ENCODE measurements at regions not wholly inside any gene's neighbourhood (a gene's known extent, or its start where the extent isn't known, plus 50 kb on each side); places are given as distances from the start of the nearest gene placed in this dataset.
"Not testable (repeated sequence)": the region's sequence is repeated elsewhere in the genome, so short reads cannot be mapped to it uniquely, and the experiment has no call there.

GRCh38 chr12:131266591-131267467, 313.1 kb downstream of the ADGRD1 start:
- Histone ChIP-seq H3K27me3 (no peaks in the 10 kb centered on the region), H3K9me3 (no peaks in the 10 kb centered on the region), H3K4me1 (no peaks in the 10 kb centered on the region), H3K27ac (no peak overlapping the region), H3K36me3 (no peaks in the 10 kb centered on the region), H3K4me3 (no peak overlapping the region)
- intact Hi-C loops (cut with DNase I; ENCODE audit: low total_unique reads): no loop called here
- no peak for DNase-seq
- TF ChIP-seq POLR2A (IDR thresholded peaks at IDR 0.05) (no peak), CTCF (IDR thresholded peaks at IDR 0.05) (no peak)

DNA sequence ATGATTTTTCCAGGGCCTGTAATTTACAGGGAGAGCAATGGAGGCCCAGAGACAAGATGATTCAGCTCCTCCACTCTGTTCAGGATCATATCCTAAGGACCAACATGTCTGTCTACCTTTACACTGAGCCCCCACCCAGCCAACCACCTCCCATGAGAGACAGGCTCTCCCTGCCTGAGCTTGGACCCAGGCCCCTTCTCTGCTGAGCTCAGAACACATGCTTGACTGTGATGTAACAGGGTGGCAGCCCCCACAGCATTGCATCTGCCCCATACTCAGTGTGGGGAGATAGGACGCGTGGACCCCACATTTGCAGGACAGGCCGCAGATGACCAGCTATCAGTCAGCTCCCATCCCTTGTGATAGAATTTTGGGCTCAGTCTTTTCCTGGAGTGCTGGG, 313.9 kb downstream of the ADGRD1 start:
- no peak for TF ChIP-seq POLR2A (IDR thresholded peaks at IDR 0.05)
- intact Hi-C loops (cut with DNase I; ENCODE audit: low total_unique reads): no loop called here
- no peak overlapping the region for H3K4me3 ChIP-seq
- H3K4me1 ChIP-seq: no peaks in the 10 kb centered on the region
- H3K27ac ChIP-seq: peak overlapping the region in 1 of 2 donors; percentile 12
- H3K27me3 ChIP-seq: no peaks in the 10 kb centered on the region
- no peak for DNase-seq
- H3K36me3 ChIP-seq: no peaks in the 10 kb centered on the region
- H3K9me3 ChIP-seq: no peaks in the 10 kb centered on the region

- H3K36me3 ChIP-seq; H3K9me3 ChIP-seq; H3K27me3 ChIP-seq; H3K4me3 ChIP-seq; intact Hi-C loops (cut with DNase I; ENCODE audit: low total_unique reads); H3K4me1 ChIP-seq: not testable (repeated sequence)
- H3K27ac ChIP-seq: peak overlapping the region in 1 of 2 donors; percentile 12
- peak; percentile 63 to 67 for DNase-seq
Observed at GRCh38 chr12:131268123-131268522, 314.4 kb downstream of the ADGRD1 start.

DNA sequence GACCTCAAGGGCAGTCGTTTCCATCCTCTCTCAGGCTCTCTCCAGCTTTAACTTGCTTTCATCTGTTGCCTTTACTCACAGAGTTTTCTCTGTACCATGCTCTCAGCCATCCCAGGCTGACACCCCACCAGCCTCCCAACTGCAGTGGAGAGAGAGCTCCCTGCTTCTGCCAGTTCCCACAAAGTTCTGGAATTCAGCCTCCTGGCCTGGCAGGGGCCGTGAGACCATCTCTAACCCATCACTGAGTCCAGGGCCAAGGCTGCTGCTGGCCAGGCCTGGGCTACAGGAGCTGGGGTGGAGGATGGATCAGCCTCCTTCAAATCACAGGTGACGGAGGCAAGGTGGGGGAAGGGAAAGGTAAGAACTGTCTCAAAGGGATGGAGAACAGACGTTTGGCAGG, 314.9 kb downstream of the ADGRD1 start:
- H3K27me3 ChIP-seq; H3K27ac ChIP-seq; H3K36me3 ChIP-seq; intact Hi-C loops (cut with DNase I; ENCODE audit: low total_unique reads); H3K4me3 ChIP-seq; H3K4me1 ChIP-seq; H3K9me3 ChIP-seq; DNase-seq: not testable (repeated sequence)

DNA sequence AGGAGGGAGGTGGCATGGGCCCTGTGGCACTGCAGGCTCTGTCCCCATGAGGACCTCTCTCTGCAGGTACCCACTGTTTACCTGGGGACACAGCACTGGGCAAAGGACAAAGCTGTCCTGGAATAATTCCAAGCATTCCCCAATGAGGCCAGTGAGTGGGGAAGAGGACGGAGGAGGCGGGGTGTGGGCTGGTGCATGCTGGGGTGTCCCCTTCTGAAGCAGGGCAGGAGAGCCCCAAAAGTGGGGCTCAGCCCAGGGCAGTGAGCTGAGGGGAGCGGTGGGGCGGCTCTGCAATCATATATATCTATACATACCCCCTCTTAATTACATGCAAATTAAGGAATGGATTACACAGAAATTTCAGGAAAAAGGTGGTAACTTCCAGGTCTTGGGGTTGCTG, 315.8 kb downstream of the ADGRD1 start:
- no peaks in the 10 kb centered on the region for H3K36me3 ChIP-seq
- H3K4me3 ChIP-seq: no peak overlapping the region
- no peaks in the 10 kb centered on the region for H3K27me3 ChIP-seq
- TF ChIP-seq POLR2A (IDR thresholded peaks at IDR 0.05): no peak
- no peak for TF ChIP-seq CTCF (IDR thresholded peaks at IDR 0.05)
- intact Hi-C loops (cut with DNase I; ENCODE audit: low total_unique reads): no loop called here
- no peak for DNase-seq
- H3K4me1 ChIP-seq: no peaks in the 10 kb centered on the region
- H3K9me3 ChIP-seq: no peaks in the 10 kb centered on the region
- H3K27ac ChIP-seq: no peak overlapping the region

GRCh38 chr12:131269977-131270376, 316.3 kb downstream of the ADGRD1 start:
- H3K4me3 ChIP-seq; DNase-seq; H3K9me3 ChIP-seq; H3K27ac ChIP-seq; H3K27me3 ChIP-seq; H3K4me1 ChIP-seq; intact Hi-C loops (cut with DNase I; ENCODE audit: low total_unique reads); H3K36me3 ChIP-seq: not testable (repeated sequence)

GRCh38 chr12:131271724-131272123, 318.0 kb downstream of the ADGRD1 start:
- Histone ChIP-seq H3K36me3 (no peaks in the 10 kb centered on the region), H3K27me3 (no peaks in the 10 kb centered on the region), H3K27ac (no peak overlapping the region), H3K4me1 (no peaks in the 10 kb centered on the region), H3K9me3 (no peaks in the 10 kb centered on the region), H3K4me3 (no peak overlapping the region)
- intact Hi-C loops (cut with DNase I; ENCODE audit: low total_unique reads): no loop called here
- no peak for DNase-seq
- no peak for TF ChIP-seq POLR2A (IDR thresholded peaks at IDR 0.05)
- TF ChIP-seq CTCF (IDR thresholded peaks at IDR 0.05): no peak

DNA sequence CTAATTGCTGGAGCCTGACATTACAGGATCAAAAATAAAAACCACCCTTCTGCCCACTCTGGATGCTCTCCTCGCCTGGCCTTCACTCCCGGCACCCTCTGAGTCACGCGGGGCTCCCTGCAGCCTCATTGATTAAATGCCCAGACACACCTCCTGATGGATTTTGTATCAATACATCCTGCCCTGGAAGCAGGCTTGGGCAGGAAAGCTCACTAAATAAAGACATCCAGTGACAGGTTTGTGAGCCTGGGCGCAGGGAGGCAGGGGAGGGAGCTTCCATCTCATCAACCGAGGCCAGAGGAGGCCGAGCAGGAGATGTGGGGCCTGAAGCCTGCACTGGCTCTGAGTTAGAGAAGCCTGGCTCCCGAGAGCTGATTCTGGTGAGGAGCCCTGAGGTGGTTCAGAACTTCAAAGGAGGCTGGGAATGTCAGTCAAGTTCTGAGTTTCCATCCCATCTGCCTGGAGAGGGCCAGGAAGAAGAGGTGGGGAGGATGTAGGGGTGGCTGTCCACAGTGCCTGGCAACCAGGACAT, 318.6 kb downstream of the ADGRD1 start:
- H3K27me3 ChIP-seq; intact Hi-C loops (cut with DNase I; ENCODE audit: low total_unique reads); H3K9me3 ChIP-seq; H3K27ac ChIP-seq; DNase-seq; H3K36me3 ChIP-seq; H3K4me3 ChIP-seq; H3K4me1 ChIP-seq: not testable (repeated sequence)

All from uterus (tissue), 3 donors.